ENCODE measurements at regions not wholly inside any gene's neighbourhood (a gene's known extent, or its start where the extent isn't known, plus 50 kb on each side); places are given as distances from the start of the nearest gene placed in this dataset.
"Not testable (repeated sequence)": the region's sequence is repeated elsewhere in the genome, so short reads cannot be mapped to it uniquely, and the experiment has no call there.

GRCh38 chr15:20372416-20372815 lies 169.2 kb downstream of the GOLGA6L6 start:
- H3K4me3 ChIP-seq; H3K27ac ChIP-seq; POLR2A ChIA-PET; DNase-seq (ENCODE audit: low read depth in 1 of 2, low spot score in 1 of 2); H3K4me1 ChIP-seq; H3K4me2 ChIP-seq: not testable (repeated sequence)
- FAIRE-seq: peak; percentile 95
- peak in 1 of 2 experiments; percentile 44; a peak in 2 of 6 replicates for ATAC-seq
- H3K9me3 ChIP-seq: peaks cover 14% of the 10 kb centered on the region; the same call in 1 of the 3 replicates
- CTCF ChIA-PET: interaction anchor here (1.2 to 2.0 kb wide), 3 partner anchors 16 to 1851 kb away, joined by 3 to 7 read pairs (median 4); no protein-coding TSS in a partner anchor

- Histone ChIP-seq H3K27ac (no peak overlapping the region), H3K4me2 (no peak overlapping the region), H3K4me1 (no peaks in the 10 kb centered on the region), H3K9me3 (peaks cover 10% of the 10 kb centered on the region; the same call in 1 of the 3 replicates), H3K4me3 (no peak overlapping the region)
- TF ChIP-seq NPAS2 (CRISPR knock-in tag; IDR thresholded peaks at IDR 0.05; ENCODE audit: borderline replicate concordance) (no peak), HOXA7 (CRISPR knock-in tag; IDR thresholded peaks at IDR 0.05) (no peak), CEBPB (IDR thresholded peaks at IDR 0.05) (0 out of 4 replicates have a peak, but pooled peaks of 1 of the 2 experiments have one; percentile 12), RNF2 (IDR thresholded peaks at IDR 0.05; ENCODE audit: borderline replicate concordance, low read depth) (no peak), NR3C1 (IDR thresholded peaks at IDR 0.05) (0 out of 3 replicates have a peak, but pooled peaks have one; percentile 3)
- 19% methylated on average over 3 of the region's 3 CpGs for WGBS (ENCODE audit: missing lambda C conversion rate)
- POLR2A ChIA-PET: no interaction called here
- ATAC-seq: no peak
- CTCF ChIA-PET: no interaction called here
- FAIRE-seq: peak; percentile 100
- DNase-seq (ENCODE audit: low read depth in 1 of 2, low spot score in 1 of 2): no peak
Observed at GRCh38 chr15:20369500-20369899, 172.1 kb downstream of the GOLGA6L6 start.

GRCh38 chr15:20368974-20369373 lies 172.6 kb downstream of the GOLGA6L6 start:
- ChIA-PET CTCF (no interaction called here), POLR2A (no interaction called here)
- no peak for TF ChIP-seq ATOH8 (CRISPR knock-in tag; IDR thresholded peaks at IDR 0.05; ENCODE audit: low read depth)
- no peak for TF ChIP-seq KDM1A (IDR thresholded peaks at IDR 0.05; ENCODE audit: low read depth)
- no peak for TF ChIP-seq HMGXB4 (CRISPR knock-in tag; IDR thresholded peaks at IDR 0.05; ENCODE audit: borderline replicate concordance)
- TF ChIP-seq REST (IDR thresholded peaks at IDR 0.05): no peak
- no peak for TF ChIP-seq SMC3 (IDR thresholded peaks at IDR 0.05)
- no peak for TF ChIP-seq NPAS2 (CRISPR knock-in tag; IDR thresholded peaks at IDR 0.05; ENCODE audit: borderline replicate concordance)
- TF ChIP-seq FOSL2 (IDR thresholded peaks at IDR 0.05): no peak
- no peak for TF ChIP-seq FOSL2 (CRISPR knock-in tag; IDR thresholded peaks at IDR 0.05)
- TF ChIP-seq RCOR1 (IDR thresholded peaks at IDR 0.05; ENCODE audit: low read depth, low read length): no peak
- no peak for TF ChIP-seq POLR2A (IDR thresholded peaks at IDR 0.05; ENCODE audit: low read length)
- TF ChIP-seq ZSCAN20 (CRISPR knock-in tag; IDR thresholded peaks at IDR 0.05): no peak
- TF ChIP-seq ZC3H11A (IDR thresholded peaks at IDR 0.05): no peak
- no peak for TF ChIP-seq PBX3 (IDR thresholded peaks at IDR 0.05)
- no peak for TF ChIP-seq USF2 (IDR thresholded peaks at IDR 0.05)
- no peak for TF ChIP-seq RAD21 (conservative IDR thresholded peaks at IDR 0.05 in 1 of 2, IDR thresholded peaks at IDR 0.05 in 1 of 2)
- TF ChIP-seq E2F6 (IDR thresholded peaks at IDR 0.05; ENCODE audit: borderline replicate concordance, low read depth): no peak
- no peak for TF ChIP-seq ZNF302 (CRISPR knock-in tag; IDR thresholded peaks at IDR 0.05)
- FAIRE-seq: no peak
- Histone ChIP-seq H3K9me3 (peaks cover 10% of the 10 kb centered on the region; the same call in 1 of the 3 replicates), H3K4me1 (no peaks in the 10 kb centered on the region), H3K27ac (no peak overlapping the region), H3K4me3 (no peak overlapping the region), H3K4me2 (no peak overlapping the region)
- no peak for ATAC-seq
- no peak for DNase-seq (ENCODE audit: low read depth in 1 of 2, low spot score in 1 of 2)
- WGBS (ENCODE audit: missing lambda C conversion rate): 11% methylated on average over 1 of the region's 1 CpG

Data from A549 (cell line).